ENCODE measurements at regions not wholly inside any gene's neighbourhood (a gene's known extent, or its start where the extent isn't known, plus 50 kb on each side); places are given as distances from the start of the nearest gene placed in this dataset.

GRCh38 chr5:133819977-133820471, 148.4 kb downstream of the C5orf15 start:
- no peak for FAIRE-seq
- H3K27me3 ChIP-seq (ENCODE audit: control insufficient read depth, extremely low read depth, insufficient read depth, low read length), result peaks cover 19% of the 10 kb centered on the region

GRCh38 chr5:133818869-133819600, 149.4 kb downstream of the C5orf15 start:
- Histone ChIP-seq H3K27me3 (ENCODE audit: control insufficient read depth, extremely low read depth, insufficient read depth, low read length) (peaks cover 19% of the 10 kb centered on the region), H3K9ac (ENCODE audit: control insufficient read depth, extremely low read depth, insufficient read depth, low read length) (no peak overlapping the region), H3K4me1 (ENCODE audit: control insufficient read depth, extremely low read depth, insufficient read depth, low read length) (peaks cover 20% of the 10 kb centered on the region), H3K9me3 (ENCODE audit: control insufficient read depth, low read depth, low read length) (no peaks in the 10 kb centered on the region), H2AFZ (ENCODE audit: control insufficient read depth, low read length) (no peak overlapping the region), H3K9me1 (ENCODE audit: control insufficient read depth, extremely low read depth, insufficient read depth, low read length) (peaks cover 2% of the 10 kb centered on the region), H4K20me1 (ENCODE audit: control insufficient read depth, extremely low read depth, insufficient read depth, low read length) (no peaks in the 10 kb centered on the region), H3K27ac (ENCODE audit: control insufficient read depth, insufficient read depth, low read length) (no peak overlapping the region), H3K4me3 (ENCODE audit: control insufficient read depth in 2 of 3, extremely low read depth in 1 of 3, insufficient read depth in 2 of 3, low read depth in 1 of 3, low read length in 3 of 3) (no peak overlapping the region), H3K36me3 (ENCODE audit: control insufficient read depth in 2 of 2, extremely low read depth in 1 of 2, insufficient read depth in 2 of 2, low read length in 2 of 2) (no peaks in the 10 kb centered on the region), H3K4me2 (ENCODE audit: control insufficient read depth, extremely low read depth, insufficient read depth, low read depth, low read length) (no peak overlapping the region), H3K79me2 (ENCODE audit: control insufficient read depth, insufficient read depth, low read length) (no peaks in the 10 kb centered on the region)
- TF ChIP-seq EZH2 (IDR thresholded peaks at IDR 0.05; ENCODE audit: low read length) (no peak), CTCF (optimal IDR thresholded peaks at IDR 0.05 in 1 of 3, IDR thresholded peaks at IDR 0.05 in 1 of 3, conservative IDR thresholded peaks at IDR 0.05 in 1 of 3; ENCODE audit: extremely low read depth in 1 of 3, insufficient read depth in 2 of 3, low read length in 3 of 3) (no peak)
- DNase-seq (ENCODE audit: low read depth, low spot score), result no peak
- FAIRE-seq, result no peak
- dilution Hi-C loops (cut with MboI; ENCODE audit: extremely low pct_ligation_motif_present, low sequenced_read_pairs), result no loop called here

More at GRCh38 chr5:133819977-133820471, 148.4 kb downstream of the C5orf15 start:
- Histone ChIP-seq H4K20me1 (ENCODE audit: control insufficient read depth, extremely low read depth, insufficient read depth, low read length) (no peaks in the 10 kb centered on the region), H3K27ac (ENCODE audit: control insufficient read depth, insufficient read depth, low read length) (no peak overlapping the region), H3K9me1 (ENCODE audit: control insufficient read depth, extremely low read depth, insufficient read depth, low read length) (peaks cover 2% of the 10 kb centered on the region), H3K9me3 (ENCODE audit: control insufficient read depth, low read depth, low read length) (no peaks in the 10 kb centered on the region), H3K79me2 (ENCODE audit: control insufficient read depth, insufficient read depth, low read length) (no peaks in the 10 kb centered on the region), H3K4me3 (ENCODE audit: control insufficient read depth in 2 of 3, extremely low read depth in 1 of 3, insufficient read depth in 2 of 3, low read depth in 1 of 3, low read length in 3 of 3) (no peak overlapping the region), H2AFZ (ENCODE audit: control insufficient read depth, low read length) (no peak overlapping the region), H3K4me2 (ENCODE audit: control insufficient read depth, extremely low read depth, insufficient read depth, low read depth, low read length) (no peak overlapping the region), H3K9ac (ENCODE audit: control insufficient read depth, extremely low read depth, insufficient read depth, low read length) (no peak overlapping the region), H3K4me1 (ENCODE audit: control insufficient read depth, extremely low read depth, insufficient read depth, low read length) (peaks cover 14% of the 10 kb centered on the region), H3K36me3 (ENCODE audit: control insufficient read depth in 2 of 2, extremely low read depth in 1 of 2, insufficient read depth in 2 of 2, low read length in 2 of 2) (no peaks in the 10 kb centered on the region)
- TF ChIP-seq CTCF (optimal IDR thresholded peaks at IDR 0.05 in 1 of 3, IDR thresholded peaks at IDR 0.05 in 1 of 3, conservative IDR thresholded peaks at IDR 0.05 in 1 of 3; ENCODE audit: extremely low read depth in 1 of 3, insufficient read depth in 2 of 3, low read length in 3 of 3), result no peak
- no peak for TF ChIP-seq EZH2 (IDR thresholded peaks at IDR 0.05; ENCODE audit: low read length)
- no peak for DNase-seq (ENCODE audit: low read depth, low spot score)
- dilution Hi-C loops (cut with MboI; ENCODE audit: extremely low pct_ligation_motif_present, low sequenced_read_pairs), result no loop called here
